GM12878 (cell line): ENCODE measurements at regions not wholly inside any gene's neighbourhood (a gene's known extent, or its start where the extent isn't known, plus 50 kb on each side); places are given as distances from the start of the nearest gene placed in this dataset.

Experiments
- ATAC-seq: fragments of 200-7000 bp; cut with Tn5 transposase; 3 replicates; pipeline ENCODE4 v1.9.1; 2020; ENCODE audit warnings: mild to moderate bottlenecking, moderate library complexity
- BruUV-seq: library from RNA; stranded (reverse); fragments of 400-500 nt; replicated peaks from 2 replicates; lab custom pipeline; 2021; lab: Mats Ljungman, UMichigan
- CTCF ChIA-PET: fragments of 300-600 bp; sonication (Branson Sonifier 250); formaldehyde crosslinking; extraction: SDS; loops from one replicate; lab custom pipeline; 2021; ENCODE audit warnings: inconsistent platforms; lab: Yijun Ruan, JAX
- POLR2A ChIA-PET: fragments of 350-600 bp; formaldehyde crosslinking; extraction: SDS; loops from one replicate; lab custom pipeline; 2021; ENCODE audit warnings: inconsistent platforms; lab: Charles Lee
- RAD21 ChIA-PET: fragments of 300-600 bp; sonication (Branson Sonifier 250); formaldehyde crosslinking; loops from one replicate; lab custom pipeline; 2023; ENCODE audit warnings: antibody characterized with exemption; ENCODE audit not compliant: unreplicated experiment; lab: Charles Lee
- SMC1A ChIA-PET: fragments of 300-600 bp; sonication (Branson Sonifier 250); formaldehyde crosslinking; loops from one replicate; lab custom pipeline; 2023; ENCODE audit not compliant: unreplicated experiment, uncharacterized antibody; lab: Charles Lee
- DNase-seq: peaks from one replicate; pipeline ENCODE4 v3.0.0-alpha.2; 2011; ENCODE audit warnings: low read depth, low spot score
- FAIRE-seq: peaks from 3 replicates; lab custom pipeline; 2011; peaks lifted over from hg19 to GRCh38; lab: Jason Lieb, UNC
- H2AFZ ChIP-seq: 2 replicates; pipeline ENCODE4 v1.6.0; 2011; ENCODE audit warnings: low read depth, low read length, control low read depth; ENCODE audit not compliant: control insufficient read depth
- H3K27ac ChIP-seq: 2 replicates; pipeline ENCODE4 v1.5.1; 2011; ENCODE audit warnings: control low read depth; ENCODE audit not compliant: control insufficient read depth, insufficient read depth
- H3K27me3 ChIP-seq, 2 experiments: replicated peaks in 1 of 2; 2 replicates each; pipeline versions ENCODE4 v1.6.0 to v1.6.1; 2011; ENCODE audit warnings: low read length in 1 of 2; ENCODE audit not compliant: control insufficient read depth in 2 of 2, insufficient read depth in 2 of 2
- H3K36me3 ChIP-seq, 2 experiments: 2 replicates each; pipeline ENCODE4 v1.5.1; 2011; ENCODE audit warnings: low read length in 1 of 2; ENCODE audit not compliant: control insufficient read depth in 2 of 2, insufficient read depth in 2 of 2
- H3K4me1 ChIP-seq: 2 replicates; pipeline ENCODE4 v1.6.1; 2011; ENCODE audit warnings: mild to moderate bottlenecking, low read length, moderate library complexity, mixed read lengths; ENCODE audit not compliant: control insufficient read depth, insufficient read depth
- H3K4me2 ChIP-seq: 2 replicates; pipeline ENCODE4 v1.6.0; 2011; ENCODE audit warnings: control low read depth; ENCODE audit not compliant: control insufficient read depth, insufficient read depth
- H3K4me3 ChIP-seq: fragments of 200-600 bp; sonication (generic); 2 replicates; pipeline ENCODE4 v1.5.1; 2016
- H3K79me2 ChIP-seq: 2 replicates; pipeline ENCODE4 v1.6.0; 2011; ENCODE audit warnings: low read length; ENCODE audit not compliant: control insufficient read depth, insufficient read depth
- H3K9ac ChIP-seq: 2 replicates; pipeline ENCODE4 v1.8.0; 2011; ENCODE audit warnings: low read length, control low read depth, mixed read lengths; ENCODE audit not compliant: control insufficient read depth, insufficient read depth
- H3K9me3 ChIP-seq: replicated peaks from 3 replicates; pipeline ENCODE4 v1.5.1; 2011; ENCODE audit warnings: mild to moderate bottlenecking, low read length; ENCODE audit not compliant: control insufficient read depth, insufficient read depth
- H4K20me1 ChIP-seq: 2 replicates; pipeline ENCODE4 v1.6.0; 2011; ENCODE audit not compliant: control insufficient read depth, insufficient read depth
- ASH2L ChIP-seq: fragments of 300-600, 200-600 bp; sonication (generic); IDR thresholded peaks from 2 replicates; pipeline ENCODE4 v1.6.1; 2017; ENCODE audit warnings: low read depth, mild to moderate bottlenecking, borderline replicate concordance
- BMI1 ChIP-seq: fragments of 450-650 bp; IDR thresholded peaks from 2 replicates; pipeline ENCODE4 v1.6.1; 2016; ENCODE audit warnings: mild to moderate bottlenecking, moderate library complexity, borderline replicate concordance
- CBX3 ChIP-seq: fragments of 200-600 bp; sonication (generic); IDR thresholded peaks from 2 replicates; pipeline ENCODE4 v1.6.1; 2016; ENCODE audit warnings: low read depth, borderline replicate concordance
- CREB1 ChIP-seq: IDR thresholded peaks from 2 replicates; pipeline ENCODE4 v1.6.1; 2012; ENCODE audit warnings: low read depth, mild to moderate bottlenecking, inconsistent platforms
- SMC3 ChIP-seq: IDR thresholded peaks from 2 replicates; pipeline ENCODE4 v1.6.1; 2011; ENCODE audit warnings: low read length, improper control_type of control experiment, borderline replicate concordance
- WGBS: methylation state at CpG from one replicate; pipeline ENCODE4 v1.1.6; 2016; ENCODE audit warnings: low lambda C conversion rate; ENCODE audit not compliant: insufficient replicate concordance, insufficient coverage; ENCODE audit errors: missing lambda C conversion rate; 5-methylcytosine and 5-hydroxymethylcytosine counted together
- in situ Hi-C: fragments of 300-500 bp; cut with MboI; formaldehyde crosslinking; loops from 9 replicates; pipeline ENCODE4 v1.14.3; 2018; ENCODE audit warnings: mixed read lengths
- intact Hi-C: fragments of 100-400 bp; cut with micrococcal nuclease; formaldehyde crosslinking; loops from one replicate; pipeline ENCODE4 v1.14.2; 2022; ENCODE audit not compliant: unreplicated experiment
- TF ChIP-seq, protein P1 (sequence below): fragments of 450-650 bp; IDR thresholded peaks from 2 replicates; pipeline ENCODE4 v1.6.1; 2017; ENCODE audit warnings: mild to moderate bottlenecking, moderate library complexity
- TF ChIP-seq, protein P2 (sequence below): IDR thresholded peaks from 2 replicates; pipeline ENCODE4 v1.6.1; 2011; ENCODE audit warnings: borderline replicate concordance, low read depth, mild to moderate bottlenecking, moderate library complexity, low read length; ENCODE audit not compliant: insufficient read depth, poor library complexity, severe bottlenecking

DNA sequence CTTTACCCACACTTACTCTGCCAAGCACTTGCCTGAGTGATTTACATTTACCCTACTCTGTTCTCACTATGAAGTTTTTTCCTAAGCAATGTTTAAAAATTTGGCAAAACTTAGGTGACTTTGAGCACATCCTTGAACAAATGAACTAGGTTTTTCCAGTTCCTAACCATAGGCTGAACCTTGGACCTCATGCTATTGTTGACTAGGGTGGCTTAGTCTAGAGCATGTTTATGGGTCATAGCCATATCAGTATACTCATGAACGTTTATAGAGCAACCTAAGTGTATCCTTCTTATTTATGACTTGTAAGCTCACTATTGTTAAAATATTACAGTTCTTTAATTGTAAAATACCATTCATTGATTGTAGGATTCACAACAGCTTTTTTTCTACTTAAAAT lies 85.0 kb upstream of the KRR1 start:
- SMC1A ChIA-PET: no interaction called here
- Histone ChIP-seq H3K79me2 (no peaks in the 10 kb centered on the region), H3K27me3 (no peaks in the 10 kb centered on the region), H3K9ac (no peak overlapping the region), H3K27ac (no peak overlapping the region), H3K4me2 (no peak overlapping the region), H2AFZ (no peak overlapping the region), H4K20me1 (no peaks in the 10 kb centered on the region; the same call in 1 of the 2 replicates), H3K9me3 (no peaks in the 10 kb centered on the region), H3K4me1 (no peaks in the 10 kb centered on the region), H3K36me3 (no peaks in the 10 kb centered on the region), H3K4me3 (no peak overlapping the region)
- RAD21 ChIA-PET: interaction anchor here (0.8 kb wide), 1 partner anchor 163 kb away, joined by 3 read pairs; no protein-coding TSS in a partner anchor
- in situ Hi-C loops: no loop called here
- WGBS: 0% methylated on average over 1 of the region's 1 CpG
- BruUV-seq: no TSS peak
- ATAC-seq: no peak
- intact Hi-C loops: no loop called here
- CTCF ChIA-PET: interaction anchor here (0.9 kb wide), 1 partner anchor 12 kb away, joined by 3 read pairs; no protein-coding TSS in a partner anchor
- POLR2A ChIA-PET: no interaction called here
- TF ChIP-seq CBX3 (no peak), ASH2L (no peak), BMI1 (no peak), SMC3 (no peak), CREB1 (no peak)
- DNase-seq: no peak
- no peak for FAIRE-seq

DNA sequence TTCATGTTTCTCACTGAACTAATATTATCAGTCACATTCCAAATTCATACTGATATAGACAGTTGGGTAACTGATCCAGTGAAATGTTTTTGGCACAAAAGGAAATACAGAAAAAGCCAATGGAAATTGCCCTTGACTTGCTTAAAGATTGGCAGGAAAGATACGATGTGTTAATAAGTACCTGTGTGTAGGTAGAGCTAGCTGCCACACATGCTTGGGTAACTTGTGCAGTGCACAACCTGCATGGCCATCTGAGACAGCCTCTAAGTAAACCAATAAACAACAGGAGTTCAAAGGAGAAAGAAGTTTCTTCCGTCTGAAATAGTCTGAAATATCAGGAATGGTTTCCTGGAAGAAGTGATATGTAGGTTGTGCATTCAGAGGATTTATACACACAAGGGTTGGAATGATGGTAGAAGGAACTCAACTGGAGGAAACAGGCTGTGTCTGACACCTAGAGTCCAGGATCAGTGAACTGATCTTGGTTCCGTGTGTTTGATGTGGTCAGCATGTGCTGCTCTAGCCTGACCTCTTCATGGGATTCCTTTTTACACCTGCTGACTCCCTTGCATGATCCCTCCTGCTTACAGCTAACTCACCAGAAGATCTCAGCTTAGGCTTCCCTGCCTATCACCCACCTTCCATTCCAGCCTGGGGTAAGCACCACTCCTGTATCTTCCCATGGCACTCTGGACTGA lies 81.4 kb upstream of the KRR1 start:
- no peaks in the 10 kb centered on the region for H3K36me3 ChIP-seq
- no peaks in the 10 kb centered on the region for H3K4me1 ChIP-seq
- H3K4me3 ChIP-seq: no peak overlapping the region
- H3K27me3 ChIP-seq: no peaks in the 10 kb centered on the region
- ChIA-PET CTCF (no interaction called here), RAD21 (interaction anchor here (0.7 kb wide), 1 partner anchor 36 kb away, joined by 3 read pairs; no protein-coding TSS in a partner anchor), SMC1A (interaction anchor here (0.8 to 2.6 kb wide), 3 partner anchors 9 to 66 kb away, joined by 3 to 11 read pairs (median 3); no protein-coding TSS in a partner anchor), POLR2A (no interaction called here)
- H3K79me2 ChIP-seq: no peaks in the 10 kb centered on the region
- in situ Hi-C loops (no loop called here), intact Hi-C loops (no loop called here)
- FAIRE-seq: no peak
- no peak for DNase-seq
- 22% methylated on average over 3 of the region's 3 CpGs for WGBS
- H3K27ac ChIP-seq: no peak overlapping the region
- ATAC-seq: no peak
- H3K4me2 ChIP-seq: no peak overlapping the region
- H3K9me3 ChIP-seq: no peaks in the 10 kb centered on the region
- BruUV-seq: no TSS peak
- H2AFZ ChIP-seq: no peak overlapping the region
- no peaks in the 10 kb centered on the region for H4K20me1 ChIP-seq
- H3K9ac ChIP-seq: no peak overlapping the region
- TF ChIP-seq, protein P1, sequence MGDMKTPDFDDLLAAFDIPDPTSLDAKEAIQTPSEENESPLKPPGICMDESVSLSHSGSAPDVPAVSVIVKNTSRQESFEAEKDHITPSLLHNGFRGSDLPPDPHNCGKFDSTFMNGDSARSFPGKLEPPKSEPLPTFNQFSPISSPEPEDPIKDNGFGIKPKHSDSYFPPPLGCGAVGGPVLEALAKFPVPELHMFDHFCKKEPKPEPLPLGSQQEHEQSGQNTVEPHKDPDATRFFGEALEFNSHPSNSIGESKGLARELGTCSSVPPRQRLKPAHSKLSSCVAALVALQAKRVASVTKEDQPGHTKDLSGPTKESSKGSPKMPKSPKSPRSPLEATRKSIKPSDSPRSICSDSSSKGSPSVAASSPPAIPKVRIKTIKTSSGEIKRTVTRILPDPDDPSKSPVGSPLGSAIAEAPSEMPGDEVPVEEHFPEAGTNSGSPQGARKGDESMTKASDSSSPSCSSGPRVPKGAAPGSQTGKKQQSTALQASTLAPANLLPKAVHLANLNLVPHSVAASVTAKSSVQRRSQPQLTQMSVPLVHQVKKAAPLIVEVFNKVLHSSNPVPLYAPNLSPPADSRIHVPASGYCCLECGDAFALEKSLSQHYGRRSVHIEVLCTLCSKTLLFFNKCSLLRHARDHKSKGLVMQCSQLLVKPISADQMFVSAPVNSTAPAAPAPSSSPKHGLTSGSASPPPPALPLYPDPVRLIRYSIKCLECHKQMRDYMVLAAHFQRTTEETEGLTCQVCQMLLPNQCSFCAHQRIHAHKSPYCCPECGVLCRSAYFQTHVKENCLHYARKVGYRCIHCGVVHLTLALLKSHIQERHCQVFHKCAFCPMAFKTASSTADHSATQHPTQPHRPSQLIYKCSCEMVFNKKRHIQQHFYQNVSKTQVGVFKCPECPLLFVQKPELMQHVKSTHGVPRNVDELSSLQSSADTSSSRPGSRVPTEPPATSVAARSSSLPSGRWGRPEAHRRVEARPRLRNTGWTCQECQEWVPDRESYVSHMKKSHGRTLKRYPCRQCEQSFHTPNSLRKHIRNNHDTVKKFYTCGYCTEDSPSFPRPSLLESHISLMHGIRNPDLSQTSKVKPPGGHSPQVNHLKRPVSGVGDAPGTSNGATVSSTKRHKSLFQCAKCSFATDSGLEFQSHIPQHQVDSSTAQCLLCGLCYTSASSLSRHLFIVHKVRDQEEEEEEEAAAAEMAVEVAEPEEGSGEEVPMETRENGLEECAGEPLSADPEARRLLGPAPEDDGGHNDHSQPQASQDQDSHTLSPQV: no peak
- TF ChIP-seq, protein P2, sequence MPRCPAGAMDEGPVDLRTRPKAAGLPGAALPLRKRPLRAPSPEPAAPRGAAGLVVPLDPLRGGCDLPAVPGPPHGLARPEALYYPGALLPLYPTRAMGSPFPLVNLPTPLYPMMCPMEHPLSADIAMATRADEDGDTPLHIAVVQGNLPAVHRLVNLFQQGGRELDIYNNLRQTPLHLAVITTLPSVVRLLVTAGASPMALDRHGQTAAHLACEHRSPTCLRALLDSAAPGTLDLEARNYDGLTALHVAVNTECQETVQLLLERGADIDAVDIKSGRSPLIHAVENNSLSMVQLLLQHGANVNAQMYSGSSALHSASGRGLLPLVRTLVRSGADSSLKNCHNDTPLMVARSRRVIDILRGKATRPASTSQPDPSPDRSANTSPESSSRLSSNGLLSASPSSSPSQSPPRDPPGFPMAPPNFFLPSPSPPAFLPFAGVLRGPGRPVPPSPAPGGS: no peak
